SJCRH30 (cell line): ENCODE measurements at regions not wholly inside any gene's neighbourhood (a gene's known extent, or its start where the extent isn't known, plus 50 kb on each side); places are given as distances from the start of the nearest gene placed in this dataset.
"Not testable (repeated sequence)": the region's sequence is repeated elsewhere in the genome, so short reads cannot be mapped to it uniquely, and the experiment has no call there.

Source experiments
- DNase-seq, 2 experiments: peaks; one replicate each; pipeline ENCODE4 v3.0.0-alpha.2; 2015 to 2020
- H3K27ac ChIP-seq: fragments of 250-450 bp; sonication (Bioruptor Pico); 2 replicates; pipeline ENCODE4 v1.5.1; 2020; ENCODE audit warnings: mild to moderate bottlenecking, moderate library complexity
- H3K27me3 ChIP-seq: fragments of 250-450 bp; sonication (Bioruptor Pico); 2 replicates; pipeline ENCODE4 v1.5.1; 2020; ENCODE audit warnings: mild to moderate bottlenecking, moderate library complexity
- H3K36me3 ChIP-seq: fragments of 250-450 bp; sonication (Bioruptor Pico); 2 replicates; pipeline ENCODE4 v1.5.1; 2020; ENCODE audit warnings: mild to moderate bottlenecking, moderate library complexity
- H3K4me1 ChIP-seq: fragments of 250-450 bp; sonication (Bioruptor Pico); 2 replicates; pipeline ENCODE4 v1.5.1; 2020; ENCODE audit warnings: mild to moderate bottlenecking, moderate library complexity
- H3K4me3 ChIP-seq: fragments of 250-450 bp; sonication (Bioruptor Pico); 2 replicates; pipeline ENCODE4 v1.5.1; 2020; ENCODE audit warnings: mild to moderate bottlenecking, moderate library complexity
- H3K9me3 ChIP-seq: fragments of 250-450 bp; sonication (Bioruptor Pico); replicated peaks from 2 replicates; pipeline ENCODE4 v1.5.1; 2020; ENCODE audit warnings: mild to moderate bottlenecking, moderate library complexity

- H3K27me3 ChIP-seq = no peaks in the 10 kb centered on the region
- H3K36me3 ChIP-seq = no peaks in the 10 kb centered on the region
- H3K27ac ChIP-seq = no peak overlapping the region
- H3K4me1 ChIP-seq = no peaks in the 10 kb centered on the region
- no peak for DNase-seq
- H3K9me3 ChIP-seq = no peaks in the 10 kb centered on the region
- no peak overlapping the region for H3K4me3 ChIP-seq
Measured at GRCh38 chr2:242098445-242099128, 229.1 kb downstream of the RTP5 start.

- H3K9me3 ChIP-seq, H3K27me3 ChIP-seq, H3K4me1 ChIP-seq, H3K27ac ChIP-seq, H3K36me3 ChIP-seq, DNase-seq, H3K4me3 ChIP-seq: not testable (repeated sequence)
Measured at GRCh38 chr2:242103093-242103492, 233.6 kb downstream of the RTP5 start.

- H3K36me3 ChIP-seq, H3K27me3 ChIP-seq, H3K27ac ChIP-seq, H3K9me3 ChIP-seq, H3K4me1 ChIP-seq, DNase-seq, H3K4me3 ChIP-seq: not testable (repeated sequence)
Measured at GRCh38 chr2:242104202-242104956, 234.8 kb downstream of the RTP5 start.

GRCh38 chr2:242107065-242107464 is 237.5 kb downstream of the RTP5 start:
- H3K36me3 ChIP-seq, H3K4me3 ChIP-seq, H3K27me3 ChIP-seq, H3K9me3 ChIP-seq, H3K4me1 ChIP-seq, H3K27ac ChIP-seq, DNase-seq: not testable (repeated sequence)

GRCh38 chr2:242108797-242109500 is 239.4 kb downstream of the RTP5 start:
- not testable (repeated sequence) for DNase-seq, H3K27me3 ChIP-seq, H3K4me3 ChIP-seq, H3K27ac ChIP-seq, H3K36me3 ChIP-seq, H3K9me3 ChIP-seq, H3K4me1 ChIP-seq

- not testable (repeated sequence) for DNase-seq, H3K4me3 ChIP-seq, H3K27ac ChIP-seq, H3K36me3 ChIP-seq, H3K27me3 ChIP-seq, H3K9me3 ChIP-seq, H3K4me1 ChIP-seq
Measured at GRCh38 chr2:242109819-242110218, 240.3 kb downstream of the RTP5 start.

- not testable (repeated sequence) for H3K4me3 ChIP-seq, H3K36me3 ChIP-seq, DNase-seq, H3K4me1 ChIP-seq, H3K27me3 ChIP-seq, H3K9me3 ChIP-seq, H3K27ac ChIP-seq
Measured at GRCh38 chr2:242111954-242112353, 242.4 kb downstream of the RTP5 start.

GRCh38 chr2:242113492-242113891 is 244.0 kb downstream of the RTP5 start:
- not testable (repeated sequence) for DNase-seq, H3K4me1 ChIP-seq, H3K27me3 ChIP-seq, H3K9me3 ChIP-seq, H3K4me3 ChIP-seq, H3K36me3 ChIP-seq, H3K27ac ChIP-seq

- H3K4me1 ChIP-seq, H3K27ac ChIP-seq, H3K9me3 ChIP-seq, H3K36me3 ChIP-seq, DNase-seq, H3K27me3 ChIP-seq, H3K4me3 ChIP-seq: not testable (repeated sequence)
Measured at GRCh38 chr2:242116676-242117075, 247.1 kb downstream of the RTP5 start.

- H3K4me3 ChIP-seq, H3K36me3 ChIP-seq, H3K27ac ChIP-seq, DNase-seq, H3K27me3 ChIP-seq, H3K9me3 ChIP-seq, H3K4me1 ChIP-seq: not testable (repeated sequence)
Measured at GRCh38 chr2:242117305-242117704, 247.8 kb downstream of the RTP5 start.

- H3K27me3 ChIP-seq, H3K9me3 ChIP-seq, H3K36me3 ChIP-seq, H3K4me3 ChIP-seq, H3K27ac ChIP-seq, H3K4me1 ChIP-seq, DNase-seq: not testable (repeated sequence)
Measured at GRCh38 chr2:242119682-242120081, 250.2 kb downstream of the RTP5 start.

GRCh38 chr2:242130682-242131081 is 261.2 kb downstream of the RTP5 start:
- not testable (repeated sequence) for H3K36me3 ChIP-seq, H3K4me3 ChIP-seq, H3K27ac ChIP-seq, H3K4me1 ChIP-seq, DNase-seq, H3K9me3 ChIP-seq, H3K27me3 ChIP-seq

GRCh38 chr2:242159921-242160320 is 290.4 kb downstream of the RTP5 start:
- H3K36me3 ChIP-seq, H3K27me3 ChIP-seq, H3K27ac ChIP-seq: not testable (repeated sequence)

GRCh38 chr2:242165115-242165514 is 295.6 kb downstream of the RTP5 start:
- H3K4me3 ChIP-seq, H3K27ac ChIP-seq, H3K4me1 ChIP-seq, H3K27me3 ChIP-seq, H3K9me3 ChIP-seq, H3K36me3 ChIP-seq, DNase-seq: not testable (repeated sequence)

More at GRCh38 chr2:242159921-242160320, 290.4 kb downstream of the RTP5 start:
- not testable (repeated sequence) for DNase-seq, H3K9me3 ChIP-seq, H3K4me3 ChIP-seq, H3K4me1 ChIP-seq

- not testable (repeated sequence) for H3K27ac ChIP-seq, H3K4me1 ChIP-seq, H3K36me3 ChIP-seq, H3K27me3 ChIP-seq, H3K4me3 ChIP-seq, DNase-seq, H3K9me3 ChIP-seq
Measured at GRCh38 chr2:242171290-242171689, 301.8 kb downstream of the RTP5 start.
